ENCODE measurements at regions not wholly inside any gene's neighbourhood (a gene's known extent, or its start where the extent isn't known, plus 50 kb on each side); places are given as distances from the start of the nearest gene placed in this dataset.

GRCh38 chr7:132899-133298 lies 59.5 kb upstream of the FAM20C start:
- BruUV-seq (replicated peaks) = no TSS peak
- H3K27me3 ChIP-seq (replicated peaks; ENCODE audit: control insufficient read depth, insufficient read depth, low read length) = no peaks in the 10 kb centered on the region
- H3K27me3 Mint-ChIP-seq (ENCODE audit: insufficient read depth, unreplicated experiment) = peaks cover 3% of the 10 kb centered on the region

GRCh38 chr7:133470-133869 lies 58.9 kb upstream of the FAM20C start:
- intact Hi-C loops (cut with micrococcal nuclease; ENCODE audit: unreplicated experiment) = no loop called here
- no peak overlapping the region for H3K4me3 Mint-ChIP-seq (ENCODE audit: unreplicated experiment)
- no peak for DNase-seq
- no peaks in the 10 kb centered on the region for H3K27me3 ChIP-seq (replicated peaks; ENCODE audit: control insufficient read depth, insufficient read depth, low read length)
- TF ChIP-seq CTCF (IDR thresholded peaks at IDR 0.05; ENCODE audit: insufficient read depth in 1 of 2, low read depth in 1 of 2, low read length in 1 of 2, severe bottlenecking in 1 of 2, unreplicated experiment in 1 of 2) = no peak
- no peak overlapping the region for H3K4me3 ChIP-seq (ENCODE audit: low read depth, low read length)
- H3K4me1 ChIP-seq = no peaks in the 10 kb centered on the region
- H3K36me3 Mint-ChIP-seq (ENCODE audit: insufficient read depth, unreplicated experiment) = no peaks in the 10 kb centered on the region
- H3K4me1 Mint-ChIP-seq (ENCODE audit: low read depth, unreplicated experiment) = no peaks in the 10 kb centered on the region
- BruUV-seq (replicated peaks) = no TSS peak
- POLR2A ChIA-PET = no interaction called here
- CTCF ChIA-PET = no interaction called here
- no peaks in the 10 kb centered on the region for H3K9me3 ChIP-seq
- no peak overlapping the region for H3K27ac Mint-ChIP-seq (ENCODE audit: unreplicated experiment)
- H3K27me3 Mint-ChIP-seq (ENCODE audit: insufficient read depth, unreplicated experiment) = peaks cover 5% of the 10 kb centered on the region
- no peaks in the 10 kb centered on the region for H3K36me3 ChIP-seq (ENCODE audit: control insufficient read depth, insufficient read depth, low read length)
- H3K9me3 Mint-ChIP-seq (ENCODE audit: unreplicated experiment) = no peaks in the 10 kb centered on the region

More at GRCh38 chr7:132899-133298, 59.5 kb upstream of the FAM20C start:
- no peaks in the 10 kb centered on the region for H3K4me1 Mint-ChIP-seq (ENCODE audit: low read depth, unreplicated experiment)
- ChIA-PET CTCF (interaction anchor here (0.6 kb wide), 1 partner anchor 35 kb away, joined by 3 read pairs; no protein-coding TSS in a partner anchor), POLR2A (no interaction called here)
- H3K4me3 ChIP-seq (ENCODE audit: low read depth, low read length) = no peak overlapping the region
- no peaks in the 10 kb centered on the region for H3K9me3 ChIP-seq
- intact Hi-C loops (cut with micrococcal nuclease; ENCODE audit: unreplicated experiment) = no loop called here
- no peak for TF ChIP-seq CTCF (IDR thresholded peaks at IDR 0.05; ENCODE audit: insufficient read depth in 1 of 2, low read depth in 1 of 2, low read length in 1 of 2, severe bottlenecking in 1 of 2, unreplicated experiment in 1 of 2)
- no peak overlapping the region for H3K4me3 Mint-ChIP-seq (ENCODE audit: unreplicated experiment)
- no peak overlapping the region for H3K27ac Mint-ChIP-seq (ENCODE audit: unreplicated experiment)
- no peaks in the 10 kb centered on the region for H3K4me1 ChIP-seq
- DNase-seq = no peak
- H3K9me3 Mint-ChIP-seq (ENCODE audit: unreplicated experiment) = no peaks in the 10 kb centered on the region
- H3K36me3 Mint-ChIP-seq (ENCODE audit: insufficient read depth, unreplicated experiment) = no peaks in the 10 kb centered on the region
- no peaks in the 10 kb centered on the region for H3K36me3 ChIP-seq (ENCODE audit: control insufficient read depth, insufficient read depth, low read length)

GRCh38 chr7:134029-134428 lies 58.3 kb upstream of the FAM20C start:
- ChIA-PET CTCF (no interaction called here), POLR2A (no interaction called here)
- no peaks in the 10 kb centered on the region for H3K36me3 ChIP-seq (ENCODE audit: control insufficient read depth, insufficient read depth, low read length)
- Mint-ChIP-seq H3K36me3 (ENCODE audit: insufficient read depth, unreplicated experiment) (no peaks in the 10 kb centered on the region), H3K27ac (ENCODE audit: unreplicated experiment) (no peak overlapping the region), H3K4me1 (ENCODE audit: low read depth, unreplicated experiment) (no peaks in the 10 kb centered on the region), H3K27me3 (ENCODE audit: insufficient read depth, unreplicated experiment) (peaks cover 7% of the 10 kb centered on the region), H3K4me3 (ENCODE audit: unreplicated experiment) (no peak overlapping the region), H3K9me3 (ENCODE audit: unreplicated experiment) (no peaks in the 10 kb centered on the region)
- no peak for DNase-seq
- TF ChIP-seq CTCF (IDR thresholded peaks at IDR 0.05; ENCODE audit: insufficient read depth in 1 of 2, low read depth in 1 of 2, low read length in 1 of 2, severe bottlenecking in 1 of 2, unreplicated experiment in 1 of 2) = no peak
- no TSS peak for BruUV-seq (replicated peaks)
- no peaks in the 10 kb centered on the region for H3K4me1 ChIP-seq
- no peak overlapping the region for H3K4me3 ChIP-seq (ENCODE audit: low read depth, low read length)
- intact Hi-C loops (cut with micrococcal nuclease; ENCODE audit: unreplicated experiment) = no loop called here
- H3K27me3 ChIP-seq (replicated peaks; ENCODE audit: control insufficient read depth, insufficient read depth, low read length) = no peaks in the 10 kb centered on the region
- no peaks in the 10 kb centered on the region for H3K9me3 ChIP-seq

Measured in Caco-2 (cell line).